ENCODE measurements at regions not wholly inside any gene's neighbourhood (a gene's known extent, or its start where the extent isn't known, plus 50 kb on each side); places are given as distances from the start of the nearest gene placed in this dataset.

GRCh38 chr4:125985856-125986255, 671.1 kb downstream of the FAT4 start:
- TF ChIP-seq FOXA1 (IDR thresholded peaks at IDR 0.05): no peak
- no peak for TF ChIP-seq RAD21 (IDR thresholded peaks at IDR 0.05)
- TF ChIP-seq YY1 (IDR thresholded peaks at IDR 0.05): no peak
- no peak for TF ChIP-seq RXRA (IDR thresholded peaks at IDR 0.05)
- TF ChIP-seq TAF1 (conservative IDR thresholded peaks at IDR 0.05): no peak
- TF ChIP-seq JUND (IDR thresholded peaks at IDR 0.05): no peak
- Histone ChIP-seq H3K4me3 (ENCODE audit: low read depth in 1 of 3, low read length in 3 of 3) (no peak overlapping the region), H3K9me3 (ENCODE audit: control insufficient read depth in 4 of 4, low read length in 3 of 4) (no peaks in the 10 kb centered on the region), H3K27ac (ENCODE audit: low read depth in 1 of 2, low read length in 2 of 2) (no peak overlapping the region), H3K36me3 (ENCODE audit: control insufficient read depth in 4 of 4, insufficient read depth in 3 of 4, low read depth in 1 of 4, low read length in 3 of 4) (no peaks in the 10 kb centered on the region), H3K9ac (ENCODE audit: low read depth in 1 of 2, low read length in 2 of 2) (no peak overlapping the region), H3K4me1 (ENCODE audit: control insufficient read depth in 4 of 4, insufficient read depth in 4 of 4, low read length in 3 of 4) (no peaks in the 10 kb centered on the region), H3K27me3 (ENCODE audit: control insufficient read depth in 4 of 4, insufficient read depth in 4 of 4, low read length in 3 of 4) (no peaks in the 10 kb centered on the region)
- 46% methylated on average over 3 of the region's 3 CpGs for WGBS
- DNase-seq (ENCODE audit: low spot score): no peak

- 81% methylated on average over 7 of the region's 7 CpGs for WGBS
- DNase-seq (ENCODE audit: low spot score): no peak
- TF ChIP-seq TAF1 (conservative IDR thresholded peaks at IDR 0.05) (no peak), ATF3 (IDR thresholded peaks at IDR 0.05) (no peak), RAD21 (IDR thresholded peaks at IDR 0.05) (no peak), FOXA2 (IDR thresholded peaks at IDR 0.05) (no peak), FOXA1 (IDR thresholded peaks at IDR 0.05) (no peak)
Measured at GRCh38 chr4:125986307-125986706, 671.6 kb downstream of the FAT4 start.

GRCh38 chr4:125988464-125988863, 673.7 kb downstream of the FAT4 start:
- 90% methylated on average over 1 of the region's 1 CpG for WGBS
- H3K9me3 ChIP-seq (ENCODE audit: control insufficient read depth in 4 of 4, low read length in 3 of 4): no peaks in the 10 kb centered on the region
- no peak overlapping the region for H3K9ac ChIP-seq (ENCODE audit: low read depth in 1 of 2, low read length in 2 of 2)
- no peaks in the 10 kb centered on the region for H3K27me3 ChIP-seq (ENCODE audit: control insufficient read depth in 4 of 4, insufficient read depth in 4 of 4, low read length in 3 of 4)
- no peak overlapping the region for H3K4me3 ChIP-seq (ENCODE audit: low read depth in 1 of 3, low read length in 3 of 3)
- DNase-seq (ENCODE audit: low spot score): no peak
- no peak for TF ChIP-seq FOXA1 (IDR thresholded peaks at IDR 0.05)
- no peak for TF ChIP-seq SP1 (IDR thresholded peaks at IDR 0.05)
- TF ChIP-seq ZBTB33 (IDR thresholded peaks at IDR 0.05): no peak
- TF ChIP-seq RAD21 (IDR thresholded peaks at IDR 0.05): no peak
- TF ChIP-seq ATF3 (IDR thresholded peaks at IDR 0.05): no peak
- no peak for TF ChIP-seq RXRA (IDR thresholded peaks at IDR 0.05)
- no peak for TF ChIP-seq YY1 (IDR thresholded peaks at IDR 0.05)
- no peak for TF ChIP-seq NR2F2 (IDR thresholded peaks at IDR 0.05)
- TF ChIP-seq HNF4A (conservative IDR thresholded peaks at IDR 0.05): no peak
- no peak for TF ChIP-seq MAX (IDR thresholded peaks at IDR 0.05)
- TF ChIP-seq HNF4G (IDR thresholded peaks at IDR 0.05): no peak
- no peak for TF ChIP-seq GABPA (IDR thresholded peaks at IDR 0.05 in 1 of 2, conservative IDR thresholded peaks at IDR 0.05 in 1 of 2)
- TF ChIP-seq CTCF (IDR thresholded peaks at IDR 0.05; ENCODE audit: low read depth, low read length, missing input control): no peak
- TF ChIP-seq JUND (IDR thresholded peaks at IDR 0.05): no peak
- no peak for TF ChIP-seq TAF1 (conservative IDR thresholded peaks at IDR 0.05)
- TF ChIP-seq REST (IDR thresholded peaks at IDR 0.05): no peak
- no peak for TF ChIP-seq FOXA2 (IDR thresholded peaks at IDR 0.05)
- H3K36me3 ChIP-seq (ENCODE audit: control insufficient read depth in 4 of 4, insufficient read depth in 3 of 4, low read depth in 1 of 4, low read length in 3 of 4): no peaks in the 10 kb centered on the region
- no peaks in the 10 kb centered on the region for H3K4me1 ChIP-seq (ENCODE audit: control insufficient read depth in 4 of 4, insufficient read depth in 4 of 4, low read length in 3 of 4)
- H3K27ac ChIP-seq (ENCODE audit: low read depth in 1 of 2, low read length in 2 of 2): no peak overlapping the region

More at GRCh38 chr4:125986307-125986706, 671.6 kb downstream of the FAT4 start:
- no peaks in the 10 kb centered on the region for H3K9me3 ChIP-seq (ENCODE audit: control insufficient read depth in 4 of 4, low read length in 3 of 4)
- no peaks in the 10 kb centered on the region for H3K36me3 ChIP-seq (ENCODE audit: control insufficient read depth in 4 of 4, insufficient read depth in 3 of 4, low read depth in 1 of 4, low read length in 3 of 4)
- H3K9ac ChIP-seq (ENCODE audit: low read depth in 1 of 2, low read length in 2 of 2): no peak overlapping the region
- H3K4me1 ChIP-seq (ENCODE audit: control insufficient read depth in 4 of 4, insufficient read depth in 4 of 4, low read length in 3 of 4): no peaks in the 10 kb centered on the region
- no peak overlapping the region for H3K27ac ChIP-seq (ENCODE audit: low read depth in 1 of 2, low read length in 2 of 2)
- H3K27me3 ChIP-seq (ENCODE audit: control insufficient read depth in 4 of 4, insufficient read depth in 4 of 4, low read length in 3 of 4): no peaks in the 10 kb centered on the region
- no peak overlapping the region for H3K4me3 ChIP-seq (ENCODE audit: low read depth in 1 of 3, low read length in 3 of 3)
